GM12874 (cell line): ENCODE measurements at regions not wholly inside any gene's neighbourhood (a gene's known extent, or its start where the extent isn't known, plus 50 kb on each side); places are given as distances from the start of the nearest gene placed in this dataset.

Source experiments
- CTCF ChIP-seq: IDR thresholded peaks from 2 replicates; pipeline ENCODE4 v1.5.1; 2011; ENCODE audit warnings: low read depth, mild to moderate bottlenecking, control low read depth, low read length, moderate library complexity; ENCODE audit not compliant: insufficient read depth

- no peak for TF ChIP-seq CTCF
Measured at GRCh38 chr6:47159763-47160162, 117.6 kb upstream of the ADGRF1 start.

- no peak for TF ChIP-seq CTCF
Measured at GRCh38 chr6:47157653-47158219, 115.6 kb upstream of the ADGRF1 start.

GRCh38 chr6:47157063-47157462 lies 114.9 kb upstream of the ADGRF1 start:
- no peak for TF ChIP-seq CTCF

GRCh38 chr6:47156196-47156595 lies 114.1 kb upstream of the ADGRF1 start:
- TF ChIP-seq CTCF = no peak

- no peak for TF ChIP-seq CTCF
Measured at GRCh38 chr6:47153404-47153755, 111.2 kb upstream of the ADGRF1 start.

- no peak for TF ChIP-seq CTCF
Measured at GRCh38 chr6:47152666-47153403, 110.7 kb upstream of the ADGRF1 start.

GRCh38 chr6:47151232-47151898 lies 109.2 kb upstream of the ADGRF1 start:
- no peak for TF ChIP-seq CTCF
